ENCODE measurements at regions not wholly inside any gene's neighbourhood (a gene's known extent, or its start where the extent isn't known, plus 50 kb on each side); places are given as distances from the start of the nearest gene placed in this dataset.

- Histone ChIP-seq H3K36me3 (no peaks in the 10 kb centered on the region), H3K9me3 (peaks cover 0 to 24% (median 2%) of the 10 kb centered on the region in 4 donors), H3K4me1 (no peaks in the 10 kb centered on the region), H3K27ac (no peak overlapping the region), H3K4me3 (no peak overlapping the region), H3K27me3 (no peaks in the 10 kb centered on the region)
- DNase-seq (ENCODE audit: low spot score in 2 of 2) = no peak
- TF ChIP-seq EP300 (IDR thresholded peaks at IDR 0.05) = no peak
- TF ChIP-seq, protein P1, sequence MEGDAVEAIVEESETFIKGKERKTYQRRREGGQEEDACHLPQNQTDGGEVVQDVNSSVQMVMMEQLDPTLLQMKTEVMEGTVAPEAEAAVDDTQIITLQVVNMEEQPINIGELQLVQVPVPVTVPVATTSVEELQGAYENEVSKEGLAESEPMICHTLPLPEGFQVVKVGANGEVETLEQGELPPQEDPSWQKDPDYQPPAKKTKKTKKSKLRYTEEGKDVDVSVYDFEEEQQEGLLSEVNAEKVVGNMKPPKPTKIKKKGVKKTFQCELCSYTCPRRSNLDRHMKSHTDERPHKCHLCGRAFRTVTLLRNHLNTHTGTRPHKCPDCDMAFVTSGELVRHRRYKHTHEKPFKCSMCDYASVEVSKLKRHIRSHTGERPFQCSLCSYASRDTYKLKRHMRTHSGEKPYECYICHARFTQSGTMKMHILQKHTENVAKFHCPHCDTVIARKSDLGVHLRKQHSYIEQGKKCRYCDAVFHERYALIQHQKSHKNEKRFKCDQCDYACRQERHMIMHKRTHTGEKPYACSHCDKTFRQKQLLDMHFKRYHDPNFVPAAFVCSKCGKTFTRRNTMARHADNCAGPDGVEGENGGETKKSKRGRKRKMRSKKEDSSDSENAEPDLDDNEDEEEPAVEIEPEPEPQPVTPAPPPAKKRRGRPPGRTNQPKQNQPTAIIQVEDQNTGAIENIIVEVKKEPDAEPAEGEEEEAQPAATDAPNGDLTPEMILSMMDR (IDR thresholded peaks at IDR 0.05) = no peak
- 85% methylated on average over 4 of the region's 4 CpGs; no CpG with 5 or more reads in 1 of the 2 donors for WGBS, 2 donors
These were observed 186.3 kb upstream of the GPR149 start for GRCh38 chr3:154616298-154616697.

DNA sequence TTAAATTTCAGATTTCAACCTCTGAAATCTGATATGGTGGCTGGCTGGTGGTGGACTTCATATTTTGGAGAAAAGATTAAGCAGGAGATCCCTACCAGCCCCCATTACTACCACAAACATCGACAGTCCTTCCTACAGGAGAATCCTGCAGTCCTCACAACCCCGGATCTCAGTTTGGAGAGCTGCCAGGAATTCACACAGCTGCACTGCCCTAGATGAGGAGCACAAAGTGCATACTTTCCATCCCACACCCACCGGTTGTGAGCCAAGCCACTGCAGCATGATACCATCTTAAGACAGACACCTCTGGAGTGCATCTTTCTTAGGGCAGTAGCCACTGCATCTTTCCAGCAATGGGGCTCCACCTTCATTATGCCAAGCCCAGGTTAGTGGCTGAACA lies 185.5 kb upstream of the GPR149 start:
- no peak overlapping the region for H3K4me3 ChIP-seq
- no peak for DNase-seq (ENCODE audit: low spot score in 2 of 2)
- TF ChIP-seq, protein P1 (IDR thresholded peaks at IDR 0.05) = no peak
- TF ChIP-seq EP300 (IDR thresholded peaks at IDR 0.05) (no peak), POLR2A (IDR thresholded peaks at IDR 0.05) (no peak)
- no peak overlapping the region for H3K27ac ChIP-seq
- H3K36me3 ChIP-seq = no peaks in the 10 kb centered on the region
- H3K9me3 ChIP-seq = peaks cover 0 to 24% (median 2%) of the 10 kb centered on the region in 4 donors
- H3K4me1 ChIP-seq = no peaks in the 10 kb centered on the region
- 17 to 28% methylated on average over 2 to 3 of the region's 3 CpGs for WGBS, 2 donors
- no peaks in the 10 kb centered on the region for H3K27me3 ChIP-seq

- Histone ChIP-seq H3K27me3 (no peaks in the 10 kb centered on the region), H3K9me3 (peaks cover 0 to 18% (median 2%) of the 10 kb centered on the region in 4 donors), H3K36me3 (no peaks in the 10 kb centered on the region), H3K4me3 (no peak overlapping the region), H3K4me1 (no peaks in the 10 kb centered on the region), H3K27ac (no peak overlapping the region)
- 23 to 25% methylated on average over 3 of the region's 3 CpGs for WGBS, 2 donors
- TF ChIP-seq EP300 (IDR thresholded peaks at IDR 0.05) (no peak), POLR2A (IDR thresholded peaks at IDR 0.05) (no peak)
- TF ChIP-seq, protein P1 (IDR thresholded peaks at IDR 0.05) = no peak
- no peak for DNase-seq (ENCODE audit: low spot score in 2 of 2)
These were observed 184.6 kb upstream of the GPR149 start for GRCh38 chr3:154614601-154615000.

- DNase-seq (ENCODE audit: low spot score in 2 of 2) = no peak
- Histone ChIP-seq H3K4me1 (no peaks in the 10 kb centered on the region), H3K27me3 (no peaks in the 10 kb centered on the region), H3K4me3 (no peak overlapping the region), H3K36me3 (no peaks in the 10 kb centered on the region), H3K9me3 (peaks cover 0 to 13% (median 2%) of the 10 kb centered on the region in 4 donors), H3K27ac (no peak overlapping the region)
- TF ChIP-seq, protein P1 (IDR thresholded peaks at IDR 0.05) = no peak
- TF ChIP-seq EP300 (IDR thresholded peaks at IDR 0.05) (no peak), POLR2A (IDR thresholded peaks at IDR 0.05) (no peak)
- WGBS, 2 donors = 76 to 91% methylated on average over 1 of the region's 1 CpG
These were observed 184.1 kb upstream of the GPR149 start for GRCh38 chr3:154614078-154614477.

DNA sequence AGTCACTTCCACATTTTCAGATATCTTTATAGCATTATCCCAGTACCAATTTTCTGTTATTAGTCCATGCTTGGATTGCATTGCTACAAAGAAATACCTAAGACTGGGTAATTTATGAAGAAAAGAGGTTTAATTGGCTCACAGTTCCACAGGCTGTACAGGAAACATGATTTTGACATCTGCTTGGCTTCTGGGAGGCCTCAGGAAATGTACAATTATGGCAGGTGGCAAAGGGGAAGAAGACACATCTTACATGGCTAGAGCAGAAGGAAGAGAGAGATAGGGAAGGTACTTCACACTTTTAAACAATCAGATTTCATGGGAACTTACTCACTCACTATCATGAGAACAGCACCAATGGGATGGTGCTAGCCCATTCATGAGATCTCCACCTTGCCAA lies 172.3 kb upstream of the GPR149 start:
- no peaks in the 10 kb centered on the region for H3K4me1 ChIP-seq
- no peaks in the 10 kb centered on the region for H3K27me3 ChIP-seq
- H3K9me3 ChIP-seq = no peaks in the 10 kb centered on the region
- H3K36me3 ChIP-seq = no peaks in the 10 kb centered on the region
- H3K4me3 ChIP-seq = no peak overlapping the region
- DNase-seq (ENCODE audit: low spot score in 2 of 2) = no peak
- no peak for TF ChIP-seq POLR2A (IDR thresholded peaks at IDR 0.05)
- TF ChIP-seq EP300 (IDR thresholded peaks at IDR 0.05) = no peak
- TF ChIP-seq, protein P1 (IDR thresholded peaks at IDR 0.05) = no peak
- no peak overlapping the region for H3K27ac ChIP-seq
